Tibial nerve (tissue), 4 donors: ENCODE measurements at regions not wholly inside any gene's neighbourhood (a gene's known extent, or its start where the extent isn't known, plus 50 kb on each side); places are given as distances from the start of the nearest gene placed in this dataset.

Experiments
- CTCF ChIP-seq, 5 experiments: fragments of 200-600 bp in 3 of 5; fragments of 450-650 bp in 2 of 5; sonication (generic) in 3 of 5; IDR thresholded peaks; one replicate each; pipeline ENCODE4 v1.5.1; 2016 to 2019; ENCODE audit warnings: antibody characterized with exemption in 5 of 5, mild to moderate bottlenecking in 3 of 5, moderate library complexity in 2 of 5
- EP300 ChIP-seq, 2 donors: sonication (generic); formaldehyde crosslinking; IDR thresholded peaks; one replicate each; pipeline ENCODE4 v1.6.1; 2017; ENCODE audit warnings: antibody characterized with exemption in 2 of 2, mild to moderate bottlenecking in 1 of 2
- POLR2A ChIP-seq, 2 donors: fragments of 450-650 bp; IDR thresholded peaks; one replicate each; pipeline ENCODE4 v1.6.1; 2017; ENCODE audit warnings: antibody characterized with exemption in 2 of 2, mild to moderate bottlenecking in 2 of 2, moderate library complexity in 2 of 2

- TF ChIP-seq CTCF (IDR thresholded peaks at IDR 0.05) = no peak
- TF ChIP-seq POLR2A (IDR thresholded peaks at IDR 0.05) = no peak
- TF ChIP-seq EP300 (IDR thresholded peaks at IDR 0.05) = no peak
Observed at GRCh38 chr2:209321581-209321980, 102.3 kb upstream of the MAP2 start.
